Caco-2 (cell line): ENCODE measurements at regions not wholly inside any gene's neighbourhood (a gene's known extent, or its start where the extent isn't known, plus 50 kb on each side); places are given as distances from the start of the nearest gene placed in this dataset.

Experiments
- BruUV-seq: library from RNA; stranded (reverse); fragments of 400-500 nt; replicated peaks from 2 replicates; lab custom pipeline; 2021; lab: Mats Ljungman, UMichigan
- CTCF ChIA-PET: fragments of 300-600 bp; sonication (Branson Sonifier 250); formaldehyde crosslinking; loops from one replicate; lab custom pipeline; 2022; ENCODE audit warnings: antibody characterized with exemption; lab: Charles Lee
- POLR2A ChIA-PET: fragments of 300-600 bp; sonication (Branson Sonifier 250); formaldehyde crosslinking; loops from one replicate; lab custom pipeline; 2022; ENCODE audit warnings: antibody characterized with exemption; lab: Charles Lee
- DNase-seq, 2 experiments: peaks; one replicate each; pipeline versions ENCODE4 v3.0.0 to v3.0.0-alpha.2; 2020 to 2022
- H3K27me3 ChIP-seq: replicated peaks from 2 replicates; pipeline ENCODE4 v1.6.0; 2011; ENCODE audit warnings: low read length; ENCODE audit not compliant: control insufficient read depth, insufficient read depth
- H3K36me3 ChIP-seq: 2 replicates; pipeline ENCODE4 v1.5.1; 2011; ENCODE audit warnings: low read length; ENCODE audit not compliant: control insufficient read depth, insufficient read depth
- H3K4me1 ChIP-seq: fragments of 250-450 bp; sonication (Bioruptor Pico); 2 replicates; pipeline ENCODE4 v1.5.1; 2020; ENCODE audit warnings: mild to moderate bottlenecking
- H3K4me3 ChIP-seq: 2 replicates; pipeline ENCODE4 v1.5.1; 2011; ENCODE audit warnings: low read depth, mild to moderate bottlenecking, control low read depth, low read length
- H3K9me3 ChIP-seq: fragments of 250-450 bp; sonication (Bioruptor Pico); 2 replicates; pipeline ENCODE4 v1.5.1; 2020; ENCODE audit warnings: mild to moderate bottlenecking, moderate library complexity
- H3K27ac Mint-ChIP-seq: one replicate; pipeline ENCODE4 v1.8.0; 2022; ENCODE audit warnings: mixed read lengths; ENCODE audit not compliant: unreplicated experiment
- H3K27me3 Mint-ChIP-seq: one replicate; pipeline ENCODE4 v1.8.0; 2022; ENCODE audit warnings: mixed read lengths; ENCODE audit not compliant: insufficient read depth, unreplicated experiment
- H3K36me3 Mint-ChIP-seq: one replicate; pipeline ENCODE4 v1.8.0; 2022; ENCODE audit warnings: mild to moderate bottlenecking, mixed read lengths; ENCODE audit not compliant: insufficient read depth, unreplicated experiment
- H3K4me1 Mint-ChIP-seq: one replicate; pipeline ENCODE4 v1.8.0; 2022; ENCODE audit warnings: low read depth, mixed read lengths; ENCODE audit not compliant: unreplicated experiment
- H3K4me3 Mint-ChIP-seq: one replicate; pipeline ENCODE4 v1.8.0; 2022; ENCODE audit warnings: mild to moderate bottlenecking, moderate library complexity, mixed read lengths; ENCODE audit not compliant: unreplicated experiment
- H3K9me3 Mint-ChIP-seq: one replicate; pipeline ENCODE4 v1.8.0; 2022; ENCODE audit warnings: mixed read lengths; ENCODE audit not compliant: unreplicated experiment
- intact Hi-C: fragments of 100-400 bp; cut with micrococcal nuclease; formaldehyde crosslinking; loops from one replicate; pipeline ENCODE4 v1.10.0; 2022; ENCODE audit not compliant: unreplicated experiment
- TF ChIP-seq, protein P1 (sequence below), 2 experiments: fragments of 200-600 bp in 1 of 2; IDR thresholded peaks; 1 replicate in 1 of 2; 2 replicates in 1 of 2; pipeline versions ENCODE4 v1.5.1 to v1.8.0; 2011 to 2022; ENCODE audit warnings: antibody characterized with exemption in 1 of 2, control low read depth in 1 of 2, inconsistent platforms in 1 of 2, low read depth in 1 of 2, low read length in 1 of 2, mild to moderate bottlenecking in 1 of 2, moderate library complexity in 1 of 2; ENCODE audit not compliant: insufficient read depth in 1 of 2, severe bottlenecking in 1 of 2, unreplicated experiment in 1 of 2

DNA sequence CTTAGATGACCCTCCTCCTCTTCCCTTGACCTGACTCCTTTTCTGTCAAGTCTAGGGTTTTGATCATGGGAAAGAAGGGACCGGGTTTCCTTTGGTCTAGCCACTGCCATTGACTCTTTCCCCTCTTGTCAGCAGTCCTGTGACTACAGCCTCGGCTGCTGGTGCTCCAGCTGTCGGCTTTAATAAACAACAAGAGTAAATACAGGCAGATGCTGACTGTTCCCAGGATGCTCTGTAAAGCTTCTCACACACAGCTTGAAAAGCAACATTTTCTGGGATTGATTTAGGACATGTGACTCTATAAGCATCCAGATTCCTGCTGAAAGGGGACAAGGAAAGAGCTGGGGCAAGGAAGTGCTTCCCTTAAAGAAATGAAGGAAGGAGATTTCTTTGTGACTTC is 53.5 kb upstream of the CTTNBP2NL start:
- no peaks in the 10 kb centered on the region for H3K36me3 ChIP-seq
- no peaks in the 10 kb centered on the region; the same call in 1 of the 2 replicates for H3K27me3 ChIP-seq
- CTCF ChIA-PET, result interaction anchor here (1.4 kb wide), 1 partner anchor 44 kb away, joined by 4 read pairs; no protein-coding TSS in a partner anchor
- H3K9me3 Mint-ChIP-seq, result no peaks in the 10 kb centered on the region
- H3K9me3 ChIP-seq, result no peaks in the 10 kb centered on the region
- H3K4me3 Mint-ChIP-seq, result no peak overlapping the region
- H3K27ac Mint-ChIP-seq, result no peak overlapping the region
- no peaks in the 10 kb centered on the region for H3K4me1 Mint-ChIP-seq
- no peaks in the 10 kb centered on the region for H3K4me1 ChIP-seq
- no peaks in the 10 kb centered on the region for H3K36me3 Mint-ChIP-seq
- DNase-seq, result no peak
- POLR2A ChIA-PET, result no interaction called here
- no TSS peak for BruUV-seq
- TF ChIP-seq, protein P1, sequence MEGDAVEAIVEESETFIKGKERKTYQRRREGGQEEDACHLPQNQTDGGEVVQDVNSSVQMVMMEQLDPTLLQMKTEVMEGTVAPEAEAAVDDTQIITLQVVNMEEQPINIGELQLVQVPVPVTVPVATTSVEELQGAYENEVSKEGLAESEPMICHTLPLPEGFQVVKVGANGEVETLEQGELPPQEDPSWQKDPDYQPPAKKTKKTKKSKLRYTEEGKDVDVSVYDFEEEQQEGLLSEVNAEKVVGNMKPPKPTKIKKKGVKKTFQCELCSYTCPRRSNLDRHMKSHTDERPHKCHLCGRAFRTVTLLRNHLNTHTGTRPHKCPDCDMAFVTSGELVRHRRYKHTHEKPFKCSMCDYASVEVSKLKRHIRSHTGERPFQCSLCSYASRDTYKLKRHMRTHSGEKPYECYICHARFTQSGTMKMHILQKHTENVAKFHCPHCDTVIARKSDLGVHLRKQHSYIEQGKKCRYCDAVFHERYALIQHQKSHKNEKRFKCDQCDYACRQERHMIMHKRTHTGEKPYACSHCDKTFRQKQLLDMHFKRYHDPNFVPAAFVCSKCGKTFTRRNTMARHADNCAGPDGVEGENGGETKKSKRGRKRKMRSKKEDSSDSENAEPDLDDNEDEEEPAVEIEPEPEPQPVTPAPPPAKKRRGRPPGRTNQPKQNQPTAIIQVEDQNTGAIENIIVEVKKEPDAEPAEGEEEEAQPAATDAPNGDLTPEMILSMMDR (IDR thresholded peaks at IDR 0.05; ENCODE audit: insufficient read depth in 1 of 2, low read depth in 1 of 2, low read length in 1 of 2, severe bottlenecking in 1 of 2, unreplicated experiment in 1 of 2), result no peak
- no peak overlapping the region for H3K4me3 ChIP-seq
- intact Hi-C loops, result no loop called here
- H3K27me3 Mint-ChIP-seq, result peaks cover 19% of the 10 kb centered on the region

DNA sequence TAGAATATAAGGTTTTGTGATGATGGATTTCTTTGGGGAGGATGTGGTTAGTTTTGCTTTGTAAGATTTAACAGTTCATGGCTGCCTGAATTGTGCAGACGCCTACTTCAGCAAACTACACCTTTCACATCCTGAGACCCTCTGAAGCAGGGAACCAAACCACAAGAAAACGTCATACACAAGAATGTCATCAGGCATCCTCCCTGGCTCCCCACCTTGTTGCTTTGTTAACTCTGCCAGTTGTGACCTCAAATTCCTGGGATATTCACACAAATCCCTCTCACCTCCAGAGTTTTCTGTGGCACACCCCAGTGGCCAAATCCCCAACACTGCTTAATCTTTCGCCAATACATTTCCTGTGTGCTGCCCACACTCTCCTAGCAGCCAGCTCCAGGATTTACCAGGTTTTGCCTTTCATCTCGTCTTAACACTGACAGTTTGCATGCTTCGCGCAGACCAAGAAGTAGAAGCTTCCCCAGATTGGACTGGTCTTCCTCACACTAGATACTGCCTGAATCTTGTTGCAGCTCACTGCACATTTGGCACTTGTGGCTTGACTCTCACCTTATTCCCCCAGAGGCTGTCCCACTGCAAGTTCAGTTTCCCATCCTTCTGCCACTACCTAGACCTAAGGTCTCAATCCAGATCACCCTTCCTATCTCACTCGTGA is 51.1 kb upstream of the CTTNBP2NL start:
- Histone ChIP-seq H3K27me3 (no peaks in the 10 kb centered on the region; the same call in 1 of the 2 replicates), H3K4me1 (no peaks in the 10 kb centered on the region), H3K4me3 (no peak overlapping the region), H3K9me3 (no peaks in the 10 kb centered on the region), H3K36me3 (no peaks in the 10 kb centered on the region)
- Mint-ChIP-seq H3K4me1 (no peaks in the 10 kb centered on the region), H3K27me3 (peaks cover 13% of the 10 kb centered on the region), H3K4me3 (no peak overlapping the region), H3K27ac (no peak overlapping the region), H3K9me3 (peaks cover 1% of the 10 kb centered on the region), H3K36me3 (no peaks in the 10 kb centered on the region)
- intact Hi-C loops, result no loop called here
- TF ChIP-seq, protein P1 (IDR thresholded peaks at IDR 0.05; ENCODE audit: insufficient read depth in 1 of 2, low read depth in 1 of 2, low read length in 1 of 2, severe bottlenecking in 1 of 2, unreplicated experiment in 1 of 2), result no peak
- DNase-seq, result no peak
- no TSS peak for BruUV-seq
- ChIA-PET POLR2A (no interaction called here), CTCF (no interaction called here)
